ENCODE measurements at regions not wholly inside any gene's neighbourhood (a gene's known extent, or its start where the extent isn't known, plus 50 kb on each side); places are given as distances from the start of the nearest gene placed in this dataset.

- no peaks in the 10 kb centered on the region for H3K4me1 ChIP-seq (ENCODE audit: control insufficient read depth, low read length)
- no peak overlapping the region for H3K27ac ChIP-seq (ENCODE audit: low read depth, low read length)
- no peaks in the 10 kb centered on the region for H3K9me3 ChIP-seq (ENCODE audit: control insufficient read depth, insufficient read depth, low read length)
- no peak overlapping the region for H3K4me2 ChIP-seq (ENCODE audit: low read length)
- H3K79me2 ChIP-seq (ENCODE audit: control insufficient read depth, low read length): no peaks in the 10 kb centered on the region
- no peaks in the 10 kb centered on the region for H3K27me3 ChIP-seq (ENCODE audit: control insufficient read depth, low read length)
- H3K9me2 ChIP-seq (replicated peaks; ENCODE audit: control insufficient read depth, low read length): no peaks in the 10 kb centered on the region
- H3F3A ChIP-seq (ENCODE audit: control insufficient read depth, insufficient read depth): no peaks in the 10 kb centered on the region
- no peaks in the 10 kb centered on the region for H4K20me1 ChIP-seq (ENCODE audit: control insufficient read depth, insufficient read depth, low read depth, low read length)
- no peak for TF ChIP-seq CTCF (IDR thresholded peaks at IDR 0.05; ENCODE audit: low read depth, low read length, poor library complexity, severe bottlenecking)
- no peak for TF ChIP-seq EZH2phosphoT487 (IDR thresholded peaks at IDR 0.05; ENCODE audit: borderline replicate concordance, low read length)
- H3K36me3 ChIP-seq (ENCODE audit: control insufficient read depth, low read length): no peaks in the 10 kb centered on the region
- no peak overlapping the region for H3K4me3 ChIP-seq (ENCODE audit: low read length)
These were observed 414.0 kb downstream of the NFIB start for GRCh38 chr9:13899924-13900323.

GRCh38 chr9:13898957-13899356 lies 415.0 kb downstream of the NFIB start:
- Histone ChIP-seq H3K4me2 (ENCODE audit: low read length) (no peak overlapping the region), H3K27ac (ENCODE audit: low read depth, low read length) (no peak overlapping the region), H3K79me2 (ENCODE audit: control insufficient read depth, low read length) (no peaks in the 10 kb centered on the region), H3K9me3 (ENCODE audit: control insufficient read depth, insufficient read depth, low read length) (no peaks in the 10 kb centered on the region), H3K36me3 (ENCODE audit: control insufficient read depth, low read length) (no peaks in the 10 kb centered on the region), H4K20me1 (ENCODE audit: control insufficient read depth, insufficient read depth, low read depth, low read length) (no peaks in the 10 kb centered on the region), H3K9me2 (replicated peaks; ENCODE audit: control insufficient read depth, low read length) (no peaks in the 10 kb centered on the region), H3K4me1 (ENCODE audit: control insufficient read depth, low read length) (no peaks in the 10 kb centered on the region), H3K27me3 (ENCODE audit: control insufficient read depth, low read length) (no peaks in the 10 kb centered on the region), H3K4me3 (ENCODE audit: low read length) (no peak overlapping the region), H3F3A (ENCODE audit: control insufficient read depth, insufficient read depth) (no peaks in the 10 kb centered on the region)
- TF ChIP-seq EZH2phosphoT487 (IDR thresholded peaks at IDR 0.05; ENCODE audit: borderline replicate concordance, low read length): no peak
- TF ChIP-seq CTCF (IDR thresholded peaks at IDR 0.05; ENCODE audit: low read depth, low read length, poor library complexity, severe bottlenecking): no peak

- H3K4me2 ChIP-seq (ENCODE audit: low read length): no peak overlapping the region
- H3K4me3 ChIP-seq (ENCODE audit: low read length): no peak overlapping the region
- H3K9me2 ChIP-seq (replicated peaks; ENCODE audit: control insufficient read depth, low read length): no peaks in the 10 kb centered on the region
- TF ChIP-seq CTCF (IDR thresholded peaks at IDR 0.05; ENCODE audit: low read depth, low read length, poor library complexity, severe bottlenecking) (no peak), EZH2phosphoT487 (IDR thresholded peaks at IDR 0.05; ENCODE audit: borderline replicate concordance, low read length) (no peak)
- H3K27me3 ChIP-seq (ENCODE audit: control insufficient read depth, low read length): no peaks in the 10 kb centered on the region
- no peaks in the 10 kb centered on the region for H3K4me1 ChIP-seq (ENCODE audit: control insufficient read depth, low read length)
- H4K20me1 ChIP-seq (ENCODE audit: control insufficient read depth, insufficient read depth, low read depth, low read length): no peaks in the 10 kb centered on the region
- no peaks in the 10 kb centered on the region for H3K36me3 ChIP-seq (ENCODE audit: control insufficient read depth, low read length)
- H3K27ac ChIP-seq (ENCODE audit: low read depth, low read length): no peak overlapping the region
- no peaks in the 10 kb centered on the region for H3K79me2 ChIP-seq (ENCODE audit: control insufficient read depth, low read length)
- no peaks in the 10 kb centered on the region for H3F3A ChIP-seq (ENCODE audit: control insufficient read depth, insufficient read depth)
- H3K9me3 ChIP-seq (ENCODE audit: control insufficient read depth, insufficient read depth, low read length): no peaks in the 10 kb centered on the region
These were observed 416.8 kb downstream of the NFIB start for GRCh38 chr9:13896922-13897835.

All from DOHH2 (cell line).